ENCODE measurements at regions not wholly inside any gene's neighbourhood (a gene's known extent, or its start where the extent isn't known, plus 50 kb on each side); places are given as distances from the start of the nearest gene placed in this dataset.

GRCh38 chr20:58054780-58055373 is 173.6 kb downstream of the ANKRD60 start:
- H3K4me3 ChIP-seq (ENCODE audit: control insufficient read depth in 2 of 3, extremely low read depth in 1 of 3, insufficient read depth in 2 of 3, low read depth in 1 of 3, low read length in 3 of 3), result no peak overlapping the region
- no peak for TF ChIP-seq CTCF (optimal IDR thresholded peaks at IDR 0.05 in 1 of 3, IDR thresholded peaks at IDR 0.05 in 1 of 3, conservative IDR thresholded peaks at IDR 0.05 in 1 of 3; ENCODE audit: extremely low read depth in 1 of 3, insufficient read depth in 2 of 3, low read length in 3 of 3)
- TF ChIP-seq EZH2 (IDR thresholded peaks at IDR 0.05; ENCODE audit: low read length), result no peak
- no peaks in the 10 kb centered on the region for H3K36me3 ChIP-seq (ENCODE audit: control insufficient read depth in 2 of 2, extremely low read depth in 1 of 2, insufficient read depth in 2 of 2, low read length in 2 of 2)
- H4K20me1 ChIP-seq (ENCODE audit: control insufficient read depth, extremely low read depth, insufficient read depth, low read length), result no peaks in the 10 kb centered on the region
- no peak overlapping the region for H3K9ac ChIP-seq (ENCODE audit: control insufficient read depth, extremely low read depth, insufficient read depth, low read length)
- no peak overlapping the region for H2AFZ ChIP-seq (ENCODE audit: control insufficient read depth, low read length)
- no peaks in the 10 kb centered on the region for H3K4me1 ChIP-seq (ENCODE audit: control insufficient read depth, extremely low read depth, insufficient read depth, low read length)
- dilution Hi-C loops (cut with MboI; ENCODE audit: extremely low pct_ligation_motif_present, low sequenced_read_pairs), result no loop called here
- no peaks in the 10 kb centered on the region for H3K9me1 ChIP-seq (ENCODE audit: control insufficient read depth, extremely low read depth, insufficient read depth, low read length)
- FAIRE-seq (no peak), DNase-seq (ENCODE audit: low read depth, low spot score) (no peak)
- no peak overlapping the region for H3K27ac ChIP-seq (ENCODE audit: control insufficient read depth, insufficient read depth, low read length)
- peaks cover 4% of the 10 kb centered on the region for H3K9me3 ChIP-seq (ENCODE audit: control insufficient read depth, low read depth, low read length)
- H3K27me3 ChIP-seq (ENCODE audit: control insufficient read depth, extremely low read depth, insufficient read depth, low read length), result peaks cover 56% of the 10 kb centered on the region
- H3K79me2 ChIP-seq (ENCODE audit: control insufficient read depth, insufficient read depth, low read length), result no peaks in the 10 kb centered on the region
- no peak overlapping the region for H3K4me2 ChIP-seq (ENCODE audit: control insufficient read depth, extremely low read depth, insufficient read depth, low read depth, low read length)

- TF ChIP-seq EZH2 (IDR thresholded peaks at IDR 0.05; ENCODE audit: low read length) (no peak), CTCF (optimal IDR thresholded peaks at IDR 0.05 in 1 of 3, IDR thresholded peaks at IDR 0.05 in 1 of 3, conservative IDR thresholded peaks at IDR 0.05 in 1 of 3; ENCODE audit: extremely low read depth in 1 of 3, insufficient read depth in 2 of 3, low read length in 3 of 3) (no peak)
- Histone ChIP-seq H3K4me1 (ENCODE audit: control insufficient read depth, extremely low read depth, insufficient read depth, low read length) (no peaks in the 10 kb centered on the region), H3K9me1 (ENCODE audit: control insufficient read depth, extremely low read depth, insufficient read depth, low read length) (no peaks in the 10 kb centered on the region), H3K27me3 (ENCODE audit: control insufficient read depth, extremely low read depth, insufficient read depth, low read length) (peaks cover 52% of the 10 kb centered on the region), H3K27ac (ENCODE audit: control insufficient read depth, insufficient read depth, low read length) (no peak overlapping the region), H3K36me3 (ENCODE audit: control insufficient read depth in 2 of 2, extremely low read depth in 1 of 2, insufficient read depth in 2 of 2, low read length in 2 of 2) (no peaks in the 10 kb centered on the region), H3K79me2 (ENCODE audit: control insufficient read depth, insufficient read depth, low read length) (no peaks in the 10 kb centered on the region), H4K20me1 (ENCODE audit: control insufficient read depth, extremely low read depth, insufficient read depth, low read length) (no peaks in the 10 kb centered on the region), H3K9me3 (ENCODE audit: control insufficient read depth, low read depth, low read length) (peaks cover 4% of the 10 kb centered on the region), H2AFZ (ENCODE audit: control insufficient read depth, low read length) (no peak overlapping the region), H3K9ac (ENCODE audit: control insufficient read depth, extremely low read depth, insufficient read depth, low read length) (no peak overlapping the region), H3K4me2 (ENCODE audit: control insufficient read depth, extremely low read depth, insufficient read depth, low read depth, low read length) (no peak overlapping the region), H3K4me3 (ENCODE audit: control insufficient read depth in 2 of 3, extremely low read depth in 1 of 3, insufficient read depth in 2 of 3, low read depth in 1 of 3, low read length in 3 of 3) (no peak overlapping the region)
- dilution Hi-C loops (cut with MboI; ENCODE audit: extremely low pct_ligation_motif_present, low sequenced_read_pairs), result no loop called here
- DNase-seq (ENCODE audit: low read depth, low spot score) (no peak), FAIRE-seq (no peak)
These were observed 174.2 kb downstream of the ANKRD60 start for GRCh38 chr20:58054082-58054779.
